ENCODE measurements at regions not wholly inside any gene's neighbourhood (a gene's known extent, or its start where the extent isn't known, plus 50 kb on each side); places are given as distances from the start of the nearest gene placed in this dataset.
"Not testable (repeated sequence)": the region's sequence is repeated elsewhere in the genome, so short reads cannot be mapped to it uniquely, and the experiment has no call there.

- DNase-seq, result no peak
These were observed 113.4 kb upstream of the EEPD1 start for GRCh38 chr7:36039671-36040070.

- DNase-seq, result no peak
These were observed 112.4 kb upstream of the EEPD1 start for GRCh38 chr7:36040679-36041078.

- no peak for DNase-seq
These were observed 108.8 kb upstream of the EEPD1 start for GRCh38 chr7:36044101-36044892.

GRCh38 chr7:36045326-36045725 is 107.7 kb upstream of the EEPD1 start:
- DNase-seq, result no peak

- DNase-seq, result no peak
These were observed 107.2 kb upstream of the EEPD1 start for GRCh38 chr7:36045830-36046341.

- no peak for DNase-seq
These were observed 105.9 kb upstream of the EEPD1 start for GRCh38 chr7:36047091-36047658.

GRCh38 chr7:36048141-36048901 is 104.7 kb upstream of the EEPD1 start:
- no peak for DNase-seq

GRCh38 chr7:36048902-36049240 is 104.2 kb upstream of the EEPD1 start:
- DNase-seq, result no peak

- DNase-seq, result no peak
These were observed 101.6 kb upstream of the EEPD1 start for GRCh38 chr7:36051501-36051900.

GRCh38 chr7:36053589-36053988 is 99.5 kb upstream of the EEPD1 start:
- DNase-seq, result no peak

- no peak for DNase-seq
These were observed 98.4 kb upstream of the EEPD1 start for GRCh38 chr7:36054637-36055036.

- no peak for DNase-seq
These were observed 97.8 kb upstream of the EEPD1 start for GRCh38 chr7:36055207-36055606.

GRCh38 chr7:36057323-36057722 is 95.7 kb upstream of the EEPD1 start:
- no peak for DNase-seq

- DNase-seq, result no peak
These were observed 94.9 kb upstream of the EEPD1 start for GRCh38 chr7:36058020-36058592.

GRCh38 chr7:36060388-36060787 is 92.7 kb upstream of the EEPD1 start:
- DNase-seq, result not testable (repeated sequence)

GRCh38 chr7:36062154-36062815 is 90.8 kb upstream of the EEPD1 start:
- DNase-seq, result no peak

- DNase-seq, result no peak
These were observed 88.4 kb upstream of the EEPD1 start for GRCh38 chr7:36064676-36065075.

- not testable (repeated sequence) for DNase-seq
These were observed 87.3 kb upstream of the EEPD1 start for GRCh38 chr7:36065563-36066342.

- DNase-seq, result no peak
These were observed 86.8 kb upstream of the EEPD1 start for GRCh38 chr7:36066343-36066664.

GRCh38 chr7:36070230-36070629 is 82.8 kb upstream of the EEPD1 start:
- no peak for DNase-seq

GRCh38 chr7:36071605-36072004 is 81.4 kb upstream of the EEPD1 start:
- DNase-seq, result no peak

- DNase-seq, result no peak
These were observed 80.4 kb upstream of the EEPD1 start for GRCh38 chr7:36072620-36073019.
